ENCODE measurements at regions not wholly inside any gene's neighbourhood (a gene's known extent, or its start where the extent isn't known, plus 50 kb on each side); places are given as distances from the start of the nearest gene placed in this dataset.

- Histone ChIP-seq H3K9me3 (ENCODE audit: control insufficient read depth in 1 of 2, insufficient read depth in 1 of 2, low read length in 2 of 2) (no peaks in the 10 kb centered on the region), H3K4me3 (ENCODE audit: low read length) (no peak overlapping the region), H3K4me1 (ENCODE audit: insufficient read depth, low read length) (no peaks in the 10 kb centered on the region), H3K27me3 (ENCODE audit: control insufficient read depth in 1 of 2, insufficient read depth in 2 of 2, low read length in 2 of 2) (no peaks in the 10 kb centered on the region), H3K27ac (ENCODE audit: low read depth in 1 of 2, low read length in 2 of 2) (no peak overlapping the region), H3K36me3 (ENCODE audit: insufficient read depth, low read length) (no peaks in the 10 kb centered on the region)
- intact Hi-C loops (cut with DNase I, micrococcal nuclease), result no loop called here
- Mint-ChIP-seq H3K4me1 (ENCODE audit: low read depth) (no peaks in the 10 kb centered on the region), H3K4me3 (no peak overlapping the region), H3K27ac (no peak overlapping the region), H3K9me3 (no peaks in the 10 kb centered on the region), H3K27me3 (no peaks in the 10 kb centered on the region), H3K36me3 (ENCODE audit: low read depth) (no peaks in the 10 kb centered on the region)
- TF ChIP-seq CTCF (IDR thresholded peaks at IDR 0.05), result no peak
- ChIA-PET CTCF (no interaction called here), POLR2A (no interaction called here)
- no peak for DNase-seq
- ATAC-seq (ENCODE audit: poor library complexity), result no peak
These were observed 64.1 kb upstream of the LCLAT1 start for GRCh38 chr2:30382995-30383394.

GRCh38 chr2:30385327-30385726 is 61.7 kb upstream of the LCLAT1 start:
- H3K9me3 ChIP-seq (ENCODE audit: control insufficient read depth in 1 of 2, insufficient read depth in 1 of 2, low read length in 2 of 2), result no peaks in the 10 kb centered on the region
- TF ChIP-seq CTCF (IDR thresholded peaks at IDR 0.05), result no peak
- no peak for ATAC-seq (ENCODE audit: poor library complexity)

GRCh38 chr2:30392097-30392496 is 54.9 kb upstream of the LCLAT1 start:
- peaks cover 11% of the 10 kb centered on the region for H3K4me1 Mint-ChIP-seq (ENCODE audit: low read depth)
- Histone ChIP-seq H3K27me3 (ENCODE audit: control insufficient read depth in 1 of 2, insufficient read depth in 2 of 2, low read length in 2 of 2) (no peaks in the 10 kb centered on the region), H3K9me3 (ENCODE audit: control insufficient read depth in 1 of 2, insufficient read depth in 1 of 2, low read length in 2 of 2) (no peaks in the 10 kb centered on the region), H3K4me1 (ENCODE audit: insufficient read depth, low read length) (peaks cover 3% of the 10 kb centered on the region), H3K36me3 (ENCODE audit: insufficient read depth, low read length) (no peaks in the 10 kb centered on the region), H3K27ac (ENCODE audit: low read depth in 1 of 2, low read length in 2 of 2) (no peak overlapping the region), H3K4me3 (ENCODE audit: low read length) (no peak overlapping the region)
- no peak for DNase-seq
- no peaks in the 10 kb centered on the region for H3K27me3 Mint-ChIP-seq
- no peak overlapping the region for H3K4me3 Mint-ChIP-seq
- no peaks in the 10 kb centered on the region for H3K36me3 Mint-ChIP-seq (ENCODE audit: low read depth)
- H3K27ac Mint-ChIP-seq, result no peak overlapping the region
- ChIA-PET POLR2A (no interaction called here), CTCF (no interaction called here)
- intact Hi-C loops (cut with DNase I, micrococcal nuclease), result no loop called here
- TF ChIP-seq CTCF (IDR thresholded peaks at IDR 0.05), result no peak
- no peaks in the 10 kb centered on the region for H3K9me3 Mint-ChIP-seq
- no peak for ATAC-seq (ENCODE audit: poor library complexity)

More at GRCh38 chr2:30385327-30385726, 61.7 kb upstream of the LCLAT1 start:
- DNase-seq, result no peak
- Histone ChIP-seq H3K4me1 (ENCODE audit: insufficient read depth, low read length) (peaks cover 3% of the 10 kb centered on the region), H3K27ac (ENCODE audit: low read depth in 1 of 2, low read length in 2 of 2) (no peak overlapping the region), H3K27me3 (ENCODE audit: control insufficient read depth in 1 of 2, insufficient read depth in 2 of 2, low read length in 2 of 2) (no peaks in the 10 kb centered on the region), H3K4me3 (ENCODE audit: low read length) (no peak overlapping the region), H3K36me3 (ENCODE audit: insufficient read depth, low read length) (no peaks in the 10 kb centered on the region)
- peaks cover 7% of the 10 kb centered on the region for H3K4me1 Mint-ChIP-seq (ENCODE audit: low read depth)
- CTCF ChIA-PET, result no interaction called here
- POLR2A ChIA-PET, result interaction anchor here (0.6 kb wide), 1 partner anchor 23 kb away, joined by 3 read pairs; no protein-coding TSS in a partner anchor
- no peaks in the 10 kb centered on the region for H3K9me3 Mint-ChIP-seq
- H3K4me3 Mint-ChIP-seq, result no peak overlapping the region
- intact Hi-C loops (cut with DNase I, micrococcal nuclease), result no loop called here
- no peaks in the 10 kb centered on the region for H3K27me3 Mint-ChIP-seq
- no peaks in the 10 kb centered on the region for H3K36me3 Mint-ChIP-seq (ENCODE audit: low read depth)
- H3K27ac Mint-ChIP-seq, result no peak overlapping the region

Data from CD4-positive, alpha-beta T cell (primary cell).